ENCODE measurements at regions not wholly inside any gene's neighbourhood (a gene's known extent, or its start where the extent isn't known, plus 50 kb on each side); places are given as distances from the start of the nearest gene placed in this dataset.

DNA sequence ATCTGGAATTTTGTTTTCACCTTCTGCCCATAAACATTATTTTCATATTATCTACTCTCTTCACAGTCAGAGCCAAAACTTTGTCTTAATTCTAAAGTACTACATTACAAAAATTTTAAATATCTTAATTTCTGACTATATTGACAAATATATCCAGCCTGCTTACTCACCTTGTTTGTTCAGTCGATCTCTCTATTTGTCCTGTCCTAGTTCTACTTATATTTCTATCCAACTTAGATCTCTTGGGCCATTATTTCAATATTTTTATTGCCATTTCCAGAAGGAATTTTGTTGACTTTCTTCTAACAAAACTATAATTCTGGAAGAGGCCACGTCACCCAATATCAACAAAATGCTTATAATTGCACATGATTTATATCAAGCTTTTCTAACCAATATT lies 652.8 kb upstream of the CTNND2 start (continued):
- no peak for TF ChIP-seq BACH1 (IDR thresholded peaks at IDR 0.05; ENCODE audit: low read length)
- TF ChIP-seq, protein P1, sequence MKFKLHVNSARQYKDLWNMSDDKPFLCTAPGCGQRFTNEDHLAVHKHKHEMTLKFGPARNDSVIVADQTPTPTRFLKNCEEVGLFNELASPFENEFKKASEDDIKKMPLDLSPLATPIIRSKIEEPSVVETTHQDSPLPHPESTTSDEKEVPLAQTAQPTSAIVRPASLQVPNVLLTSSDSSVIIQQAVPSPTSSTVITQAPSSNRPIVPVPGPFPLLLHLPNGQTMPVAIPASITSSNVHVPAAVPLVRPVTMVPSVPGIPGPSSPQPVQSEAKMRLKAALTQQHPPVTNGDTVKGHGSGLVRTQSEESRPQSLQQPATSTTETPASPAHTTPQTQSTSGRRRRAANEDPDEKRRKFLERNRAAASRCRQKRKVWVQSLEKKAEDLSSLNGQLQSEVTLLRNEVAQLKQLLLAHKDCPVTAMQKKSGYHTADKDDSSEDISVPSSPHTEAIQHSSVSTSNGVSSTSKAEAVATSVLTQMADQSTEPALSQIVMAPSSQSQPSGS (IDR thresholded peaks at IDR 0.05; ENCODE audit: low read length) = no peak

Measured in H1 (cell line).